ENCODE measurements at regions not wholly inside any gene's neighbourhood (a gene's known extent, or its start where the extent isn't known, plus 50 kb on each side); places are given as distances from the start of the nearest gene placed in this dataset.
A peak's percentile ranks its signal among the peaks of the same experiment; 100 is the strongest.

GRCh38 chr3:168248383-168249204 lies 152.9 kb upstream of the GOLIM4 start:
- DNase-seq (ENCODE audit: low read depth) = peak; percentile 48

DNA sequence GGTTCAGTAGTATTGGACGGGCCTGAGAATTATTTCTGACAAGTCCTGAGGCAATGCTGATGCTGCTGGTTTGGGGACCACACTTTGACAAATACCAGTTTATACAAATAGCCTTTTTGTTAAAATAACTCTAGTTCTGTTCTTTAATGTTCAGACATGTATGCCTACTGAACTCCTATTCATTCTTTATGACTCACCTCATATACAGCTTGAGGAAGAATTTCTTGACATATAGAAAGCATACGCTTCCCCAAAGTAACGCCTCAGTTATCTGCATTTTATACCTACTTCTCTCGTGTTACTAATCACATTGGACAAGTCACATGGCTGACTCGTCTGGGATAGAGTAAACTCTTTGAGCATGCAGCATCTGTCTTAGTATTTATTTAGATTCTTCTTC lies 145.4 kb upstream of the GOLIM4 start:
- DNase-seq (ENCODE audit: low read depth) = no peak

GRCh38 chr3:168239287-168239686 lies 143.6 kb upstream of the GOLIM4 start:
- DNase-seq (ENCODE audit: low read depth) = no peak

GRCh38 chr3:168233001-168233400 lies 137.3 kb upstream of the GOLIM4 start:
- DNase-seq (ENCODE audit: low read depth) = no peak

- no peak for DNase-seq (ENCODE audit: low read depth)
Observed at GRCh38 chr3:168223085-168223484, 127.4 kb upstream of the GOLIM4 start.

- DNase-seq (ENCODE audit: low read depth) = peak; percentile 37
Observed at GRCh38 chr3:168220556-168220955, 124.8 kb upstream of the GOLIM4 start.

DNA sequence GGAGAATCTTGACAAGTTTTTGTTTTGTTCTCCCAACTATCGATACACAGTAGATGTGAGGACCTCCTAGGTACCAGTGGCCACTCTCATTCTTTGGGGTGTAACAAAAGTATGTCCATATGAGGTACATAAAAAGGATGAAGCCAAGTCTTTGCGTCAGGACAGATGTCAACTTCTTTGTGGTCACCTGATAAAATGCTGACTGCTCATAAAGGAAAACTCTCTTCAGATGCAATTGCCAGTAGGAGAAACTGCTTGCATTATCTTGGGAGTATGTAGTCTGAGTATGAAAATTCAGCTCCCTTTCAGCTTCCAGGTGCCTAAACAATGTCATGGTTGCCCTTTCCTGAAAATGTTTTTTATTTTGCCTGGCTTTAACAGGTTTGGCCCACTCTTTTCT lies 123.8 kb upstream of the GOLIM4 start:
- no peak for DNase-seq (ENCODE audit: low read depth)

GRCh38 chr3:168218600-168218999 lies 122.9 kb upstream of the GOLIM4 start:
- no peak for DNase-seq (ENCODE audit: low read depth)

GRCh38 chr3:168216851-168217250 lies 121.1 kb upstream of the GOLIM4 start:
- DNase-seq (ENCODE audit: low read depth) = no peak

DNA sequence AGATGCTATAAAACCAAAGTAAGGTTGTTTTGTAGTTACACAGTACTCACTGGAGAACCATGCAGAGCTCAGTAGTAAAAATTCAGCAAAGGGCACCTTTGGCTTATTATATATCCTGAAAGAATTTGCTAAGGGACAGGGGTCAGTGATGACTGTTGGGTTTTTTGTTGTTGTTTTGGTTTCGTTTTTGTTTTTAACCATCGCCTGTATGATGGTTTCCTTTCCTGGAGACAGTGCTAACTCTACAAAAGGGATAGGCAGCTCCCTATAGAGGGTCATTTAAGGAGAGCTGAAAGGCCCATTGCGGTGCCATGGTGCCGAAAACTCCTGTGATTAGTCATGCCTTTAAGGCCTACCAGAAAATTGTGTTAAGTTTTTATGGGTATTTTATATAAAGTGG lies 118.2 kb upstream of the GOLIM4 start:
- DNase-seq (ENCODE audit: low read depth) = peak; percentile 62

GRCh38 chr3:168212664-168213285 lies 117.1 kb upstream of the GOLIM4 start:
- DNase-seq (ENCODE audit: low read depth) = no peak

GRCh38 chr3:168205451-168205850 lies 109.7 kb upstream of the GOLIM4 start:
- DNase-seq (ENCODE audit: low read depth) = no peak

DNA sequence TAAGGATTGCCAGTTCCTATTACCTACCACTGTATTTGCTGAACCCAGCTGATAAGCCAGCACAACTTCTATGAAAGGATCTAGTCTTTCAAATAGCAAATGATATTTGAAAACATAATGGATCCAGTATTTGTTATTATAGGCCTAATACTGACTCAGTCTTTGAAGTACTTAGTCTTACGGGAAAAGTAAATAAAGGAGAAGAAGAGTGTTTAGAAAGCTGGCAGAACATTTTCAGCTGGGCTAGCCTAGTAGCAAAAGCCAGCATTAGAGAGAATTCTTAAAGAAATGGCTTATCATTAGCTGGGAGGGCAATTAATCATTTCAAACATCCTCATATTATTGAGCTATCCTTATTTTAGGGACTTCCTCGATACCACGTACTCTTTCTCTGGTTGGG lies 101.4 kb upstream of the GOLIM4 start:
- no peak for DNase-seq (ENCODE audit: low read depth)

DNA sequence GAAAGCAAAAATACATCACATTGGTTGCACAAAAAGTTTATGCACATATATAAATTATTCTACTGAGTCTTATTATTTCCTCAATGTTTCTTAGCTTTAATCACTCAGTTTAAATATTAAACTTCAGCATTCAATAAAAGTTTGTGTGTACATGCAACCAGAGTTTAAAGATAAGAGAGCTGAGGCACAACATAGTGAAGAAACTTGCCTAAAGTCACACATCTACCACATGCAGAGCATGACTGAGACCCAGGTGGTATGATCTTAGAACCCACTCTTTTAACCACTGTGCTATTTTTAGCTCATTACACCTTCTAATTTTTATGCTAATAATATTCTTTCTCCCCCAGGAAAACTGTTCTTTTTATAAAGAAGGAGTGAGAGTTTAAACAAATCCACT lies 96.1 kb upstream of the GOLIM4 start:
- DNase-seq (ENCODE audit: low read depth) = no peak

GRCh38 chr3:168187233-168187632 lies 91.5 kb upstream of the GOLIM4 start:
- no peak for DNase-seq (ENCODE audit: low read depth)

DNA sequence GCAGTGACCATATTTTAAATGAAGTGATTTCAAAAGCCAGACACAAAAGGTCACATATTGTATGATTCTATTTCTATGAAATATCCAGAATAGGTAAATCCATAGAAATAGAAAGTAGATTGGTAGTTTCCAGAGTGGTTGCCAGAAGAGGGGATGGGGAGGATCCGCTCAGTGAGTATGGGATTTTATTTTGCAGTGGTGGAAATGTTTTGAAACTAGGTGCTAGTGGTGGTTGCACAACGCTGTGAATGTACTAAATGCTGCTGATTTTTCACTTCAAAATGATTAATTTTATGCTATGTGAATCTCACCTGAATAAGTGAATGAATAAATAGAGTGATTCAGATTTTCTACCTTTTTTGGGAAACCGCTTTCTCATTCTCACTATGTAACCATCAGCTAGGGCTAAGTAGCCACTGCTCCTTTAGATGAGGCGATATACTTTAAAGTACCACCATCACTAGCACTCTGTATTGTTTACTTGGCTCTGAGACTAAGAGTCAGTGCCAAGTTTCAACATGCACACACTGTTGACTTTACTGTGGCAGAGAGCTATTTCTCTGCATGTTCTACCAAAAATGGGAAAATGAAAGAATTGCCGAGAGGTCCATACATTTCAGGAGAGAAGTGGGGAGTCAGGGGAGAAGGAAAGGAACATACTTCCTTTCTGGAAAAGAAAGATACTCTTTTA lies 90.7 kb upstream of the GOLIM4 start:
- no peak for DNase-seq (ENCODE audit: low read depth)

GRCh38 chr3:168183774-168184173 lies 88.0 kb upstream of the GOLIM4 start:
- no peak for DNase-seq (ENCODE audit: low read depth)

DNA sequence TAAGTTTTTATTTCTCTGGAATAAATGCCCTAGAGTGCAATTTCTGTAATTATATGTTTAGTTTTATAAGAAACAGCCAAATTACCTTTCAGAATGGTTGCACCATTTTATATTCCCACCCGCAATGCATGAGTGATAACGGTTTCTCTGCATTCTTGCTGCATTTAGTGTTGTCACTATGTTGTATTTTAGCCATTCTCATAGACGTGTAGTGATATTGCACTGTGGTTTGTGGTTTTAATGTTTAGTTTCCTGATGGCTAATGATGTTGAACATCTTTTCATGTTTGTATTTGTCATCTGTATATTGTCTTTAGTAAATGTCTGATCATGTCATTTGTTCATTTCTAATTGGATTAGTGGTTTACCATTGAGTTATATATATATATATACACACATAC lies 73.0 kb upstream of the GOLIM4 start:
- no peak for DNase-seq (ENCODE audit: low read depth)

DNA sequence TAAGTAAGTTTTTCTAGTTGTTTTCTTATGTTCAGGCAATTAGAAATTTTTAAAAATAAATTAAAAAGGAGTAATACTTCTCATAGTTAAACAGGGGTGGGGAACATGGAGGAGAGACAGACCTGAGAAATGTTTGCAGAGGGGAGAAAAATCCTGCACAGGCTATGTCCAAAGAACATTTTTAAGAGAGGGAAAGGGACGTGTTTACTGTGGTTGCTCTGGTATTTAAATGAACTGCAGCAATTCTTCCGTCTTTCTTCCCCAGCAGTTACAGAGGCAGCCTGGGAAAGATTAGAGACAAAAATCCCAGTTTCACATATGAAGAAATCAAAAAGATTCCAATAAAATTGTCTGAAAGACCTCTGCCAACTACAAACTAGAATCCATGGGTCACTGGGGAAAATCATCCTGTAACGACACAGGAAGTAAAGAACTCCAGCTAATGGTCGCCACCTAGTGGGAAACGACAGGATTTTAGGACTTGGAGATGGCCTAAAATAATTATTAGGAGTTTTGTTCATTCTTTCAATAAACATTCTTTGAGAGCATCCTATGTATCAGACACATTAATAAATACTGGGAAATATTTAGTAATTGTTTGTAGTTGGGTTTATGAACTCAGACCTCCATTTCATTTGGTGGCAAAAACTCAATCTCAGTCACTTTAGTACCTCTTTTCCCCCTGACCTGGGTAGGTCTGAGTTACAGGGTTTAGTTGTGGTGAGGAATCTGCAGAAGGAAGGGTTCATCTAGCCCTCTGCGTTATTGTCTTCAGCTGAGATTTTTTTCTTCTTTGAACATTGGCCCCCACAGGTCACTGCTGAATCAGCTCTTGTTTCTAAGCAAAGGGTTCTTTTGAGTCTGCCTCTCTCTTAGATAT lies 69.9 kb upstream of the GOLIM4 start:
- peak; percentile 81 for DNase-seq (ENCODE audit: low read depth)

- peak; percentile 74 for DNase-seq (ENCODE audit: low read depth)
Observed at GRCh38 chr3:168162172-168162571, 66.4 kb upstream of the GOLIM4 start.

DNA sequence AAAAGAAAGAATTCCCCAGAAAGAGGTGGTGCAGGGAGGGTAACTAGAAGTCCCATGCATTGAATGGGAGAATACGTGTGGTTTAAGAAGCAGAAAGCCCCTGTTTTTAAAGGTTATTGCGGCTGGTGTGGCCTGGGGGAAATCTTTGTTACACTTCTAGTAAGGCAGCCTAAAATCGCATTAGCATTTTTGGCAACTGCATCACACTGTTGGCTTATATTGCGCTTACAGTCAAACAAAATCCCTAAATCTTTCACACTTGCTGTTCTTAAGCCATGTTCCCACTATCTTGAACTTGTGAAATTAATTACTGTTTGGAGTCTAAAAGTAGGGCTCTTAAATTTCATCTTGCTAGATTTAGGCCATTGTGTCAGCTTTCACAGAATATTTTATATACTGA lies 66.0 kb upstream of the GOLIM4 start:
- DNase-seq (ENCODE audit: low read depth) = no peak

DNA sequence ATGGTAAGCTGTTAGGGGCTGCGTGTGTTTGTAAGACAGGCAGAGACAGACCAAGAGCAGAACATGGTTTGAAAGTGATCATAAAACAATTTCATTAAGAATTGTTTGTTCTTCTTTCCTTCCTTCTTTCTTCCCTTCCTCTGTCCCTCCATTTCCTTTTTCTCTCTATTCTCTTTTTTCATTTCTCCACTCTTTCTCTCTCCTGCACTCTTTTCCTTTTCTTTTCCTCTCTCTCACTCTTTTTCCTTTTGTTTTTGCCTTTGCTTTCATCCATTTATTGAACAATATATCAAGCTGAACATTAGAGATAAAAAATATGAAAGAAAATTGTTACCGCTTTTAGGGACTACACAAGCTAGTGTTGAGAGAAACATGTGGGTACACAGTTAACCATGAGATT lies 62.2 kb upstream of the GOLIM4 start:
- no peak for DNase-seq (ENCODE audit: low read depth)

All from M059J (cell line).